CD4-positive, alpha-beta T cell treated with Interleukin-4 for 4 hours (primary cell): ENCODE measurements at regions not wholly inside any gene's neighbourhood (a gene's known extent, or its start where the extent isn't known, plus 50 kb on each side); places are given as distances from the start of the nearest gene placed in this dataset.

Source experiments
- DNase-seq: peaks from one replicate; pipeline ENCODE4 v3.0.0-alpha.2; 2020

DNA sequence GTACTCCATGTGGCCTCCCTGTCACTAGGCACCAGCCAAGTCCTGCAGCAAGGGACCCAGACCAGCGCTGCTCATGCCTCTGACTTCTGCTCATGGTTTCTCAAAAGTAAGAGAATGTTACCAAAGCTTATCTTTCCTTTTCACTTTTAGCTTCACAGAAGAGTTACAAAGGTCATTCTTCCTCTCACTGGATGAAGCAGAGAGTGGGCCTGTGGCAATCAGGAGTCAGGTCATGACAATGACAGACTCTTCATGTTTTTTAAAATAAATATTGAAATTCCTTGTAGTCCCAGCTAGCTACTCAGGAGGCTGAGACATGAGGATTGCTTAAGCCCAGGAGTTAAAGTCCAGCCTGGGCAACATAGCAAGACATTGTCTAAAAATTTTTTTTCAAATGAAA, 126.1 kb downstream of the OSR1 start:
- no peak for DNase-seq

GRCh38 chr2:19231625-19232024, 126.8 kb downstream of the OSR1 start:
- DNase-seq = no peak

DNA sequence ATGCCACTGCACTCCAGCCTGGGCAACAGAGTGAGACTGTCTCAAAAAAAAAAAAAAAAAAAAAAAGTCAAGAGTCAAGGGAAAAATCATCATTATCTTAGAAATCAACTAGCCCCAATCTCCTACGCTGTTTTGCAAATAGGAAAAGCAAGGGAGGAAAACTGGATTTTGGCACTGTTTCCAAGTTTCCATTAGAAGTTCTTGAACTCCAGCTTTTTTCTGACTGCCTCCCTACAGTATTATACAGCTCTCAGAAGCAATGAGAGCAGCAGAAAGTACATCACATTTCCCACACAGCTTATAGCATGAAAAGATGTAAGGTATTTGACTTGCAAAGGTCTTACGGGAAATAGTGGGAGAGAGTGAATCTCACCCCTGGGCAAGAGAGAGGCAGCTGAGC, 127.8 kb downstream of the OSR1 start:
- DNase-seq = no peak

DNA sequence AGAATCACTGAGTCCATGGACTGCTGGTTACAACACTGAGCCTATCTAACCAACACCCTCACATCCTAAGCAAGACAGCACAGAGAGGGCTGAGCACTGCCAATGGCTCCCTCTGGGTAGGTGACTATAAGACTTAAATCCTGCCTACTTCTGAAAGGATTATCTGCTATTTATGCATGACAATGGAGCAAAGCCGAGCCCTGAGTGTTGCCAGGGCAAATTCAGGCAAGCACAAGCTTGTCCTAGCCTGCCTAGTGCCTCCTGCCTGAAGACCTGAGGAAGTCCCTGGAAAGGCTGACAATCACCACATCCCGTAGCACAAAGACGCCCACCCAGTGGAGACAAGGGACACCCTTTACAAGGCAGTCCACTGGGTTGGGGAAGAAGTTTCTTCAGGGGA, 129.7 kb downstream of the OSR1 start:
- no peak for DNase-seq

GRCh38 chr2:19228181-19228593, 130.2 kb downstream of the OSR1 start:
- no peak for DNase-seq

DNA sequence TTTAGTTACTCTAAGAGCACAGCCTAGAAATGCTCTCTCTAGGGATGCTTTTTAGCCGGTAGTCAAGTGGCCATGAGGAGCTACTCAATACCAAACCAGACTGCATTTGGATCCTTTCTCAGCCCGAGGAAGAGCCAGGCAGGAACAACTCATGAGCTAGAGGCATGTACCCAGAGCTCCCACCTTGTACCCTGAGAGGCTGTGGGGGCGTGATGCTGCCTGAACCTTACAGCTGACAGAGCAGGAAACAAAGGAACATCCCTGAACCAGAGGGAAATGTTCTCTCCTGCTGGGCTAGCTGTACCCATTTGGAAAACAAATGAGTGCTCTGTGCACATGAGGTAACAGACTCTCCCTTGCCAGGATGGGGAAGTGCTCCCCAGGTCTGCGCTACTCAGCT, 131.6 kb downstream of the OSR1 start:
- no peak for DNase-seq

DNA sequence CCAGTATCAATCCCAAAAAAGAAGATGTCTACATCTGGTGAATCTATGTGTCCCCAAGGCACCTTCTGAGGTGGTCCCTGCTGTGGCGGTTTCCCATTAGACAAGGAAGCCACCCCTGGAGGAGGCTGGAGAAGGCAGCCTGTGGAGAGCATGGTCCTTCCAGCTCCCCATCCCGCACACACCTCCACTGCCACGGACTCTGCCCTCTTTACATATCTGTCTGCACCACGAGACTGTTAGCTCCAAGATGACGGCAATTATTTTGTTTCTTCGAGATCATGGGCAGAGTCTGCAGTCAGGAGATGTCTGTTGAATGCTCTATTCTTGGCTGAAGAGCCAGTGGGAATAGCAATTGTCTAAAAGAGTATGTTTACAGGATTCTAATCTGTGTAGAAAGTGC, 132.0 kb downstream of the OSR1 start:
- DNase-seq = no peak

GRCh38 chr2:19225931-19226330, 132.5 kb downstream of the OSR1 start:
- DNase-seq = no peak

DNA sequence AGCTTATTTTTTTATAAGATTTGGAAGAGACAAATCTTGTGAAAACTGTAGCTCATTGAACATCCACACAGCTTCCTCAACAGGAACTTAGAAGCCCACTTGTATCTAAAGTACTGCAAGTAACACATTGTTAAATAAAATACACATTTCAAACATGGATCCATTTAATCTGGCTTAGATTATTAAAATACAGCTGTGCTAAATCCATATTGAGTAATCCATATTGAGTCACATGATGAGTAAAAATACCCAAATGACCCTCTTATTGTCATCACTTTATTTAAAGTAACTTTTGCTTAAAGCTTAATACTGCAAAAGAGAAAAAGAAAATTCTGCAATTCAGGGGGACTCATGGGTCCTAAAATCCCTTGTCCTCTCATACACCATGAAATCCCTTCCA, 133.3 kb downstream of the OSR1 start:
- no peak for DNase-seq

DNA sequence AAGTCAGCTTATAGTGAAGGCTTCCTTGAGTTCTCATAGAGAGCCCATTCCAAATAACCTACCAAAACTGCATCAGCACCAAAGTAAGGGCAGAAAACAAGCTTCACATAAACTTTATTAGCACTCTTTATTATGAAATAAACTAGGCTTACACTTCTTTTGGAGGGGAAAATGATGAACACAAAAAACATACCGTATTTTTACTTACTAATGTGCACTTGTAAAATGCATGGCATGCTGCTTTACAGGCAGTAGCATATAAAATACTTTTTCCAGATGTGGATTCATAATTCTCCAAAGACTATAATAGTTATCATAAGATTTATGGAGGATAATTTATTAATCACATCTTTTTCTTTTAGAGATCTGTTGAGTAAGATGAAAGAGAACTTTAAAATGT, 133.9 kb downstream of the OSR1 start:
- no peak for DNase-seq

DNA sequence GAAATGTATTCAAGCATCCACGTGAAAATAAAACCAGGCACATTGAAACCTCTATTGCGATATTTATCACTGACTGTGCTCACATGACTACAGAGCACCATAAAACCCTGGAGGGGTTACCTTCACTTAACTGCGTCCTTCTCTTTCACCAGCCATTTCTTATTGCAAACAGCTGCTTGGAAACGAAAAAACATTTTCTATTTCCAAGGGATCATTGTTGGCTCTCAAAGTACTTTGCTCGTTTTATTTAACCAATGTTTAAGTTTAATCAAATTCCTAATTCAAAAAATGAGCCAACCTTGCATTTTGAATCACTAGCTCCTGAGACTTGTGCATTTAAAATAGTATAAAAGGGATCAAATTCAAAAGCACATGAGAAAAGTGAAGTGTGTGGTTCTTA, 134.4 kb downstream of the OSR1 start:
- DNase-seq = no peak

DNA sequence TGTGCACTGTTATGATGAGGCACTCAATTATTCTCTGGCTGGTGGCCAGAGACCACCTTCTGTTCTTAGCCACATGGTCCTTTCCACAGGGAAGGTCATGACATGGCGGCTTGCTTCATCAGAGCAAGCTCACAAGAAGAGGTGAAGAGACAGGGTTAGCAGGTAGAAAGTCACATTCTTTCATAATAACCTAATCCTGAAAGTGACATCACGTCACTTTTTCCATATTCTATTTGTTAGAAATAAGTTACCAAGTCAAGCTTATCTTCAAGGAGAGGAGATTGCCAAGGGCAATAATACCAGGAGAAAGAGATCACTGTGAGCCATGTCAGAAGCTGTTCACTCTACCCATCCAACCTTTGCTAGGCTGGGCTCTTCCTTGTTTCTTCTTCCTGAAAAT, 139.4 kb downstream of the OSR1 start:
- no peak for DNase-seq

GRCh38 chr2:19218166-19218565, 140.3 kb downstream of the OSR1 start:
- no peak for DNase-seq

DNA sequence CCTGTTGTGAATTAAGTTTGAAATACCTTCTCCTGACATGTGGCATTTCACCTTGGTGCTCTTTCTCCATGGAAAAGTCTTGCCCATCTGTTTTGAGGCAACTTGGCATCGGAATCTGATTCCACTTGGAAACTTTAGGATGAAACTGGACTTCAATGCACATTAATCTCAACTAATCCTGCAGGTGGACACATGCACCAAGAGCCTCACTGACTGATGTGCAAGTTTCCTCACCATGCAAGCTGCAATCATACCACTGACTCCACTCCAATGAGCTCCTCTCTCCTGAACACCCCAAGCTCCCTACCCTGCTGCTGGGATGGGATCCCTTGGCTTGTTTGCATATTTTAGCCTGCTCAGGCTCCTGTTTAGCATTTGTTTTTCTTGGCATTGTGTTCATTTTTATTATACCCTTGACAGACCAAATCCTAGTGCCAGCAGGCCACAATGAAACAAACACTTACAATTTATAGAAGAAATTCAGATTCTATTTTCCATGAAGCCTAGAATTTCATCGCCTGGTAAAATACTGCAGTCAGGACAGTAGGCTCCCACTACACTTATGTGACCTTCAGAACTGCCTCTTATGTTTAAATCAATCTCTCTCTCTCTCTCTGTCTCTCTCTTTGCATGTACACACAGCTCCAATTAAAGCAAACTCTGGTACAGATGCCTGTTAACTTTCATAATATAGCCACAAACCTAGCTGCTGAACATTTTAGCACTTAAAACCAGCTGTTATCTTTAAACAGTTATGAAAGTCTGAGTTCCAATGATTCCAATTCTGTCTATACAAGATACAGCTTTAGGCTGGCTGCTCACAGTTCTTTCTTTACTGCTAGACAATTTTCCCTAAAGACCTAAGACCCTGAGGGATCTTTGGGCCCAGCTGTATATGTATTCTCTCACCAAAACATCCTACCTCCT, 141.5 kb downstream of the OSR1 start:
- no peak for DNase-seq

- no peak for DNase-seq
Observed at GRCh38 chr2:19216238-19216637, 142.2 kb downstream of the OSR1 start.

DNA sequence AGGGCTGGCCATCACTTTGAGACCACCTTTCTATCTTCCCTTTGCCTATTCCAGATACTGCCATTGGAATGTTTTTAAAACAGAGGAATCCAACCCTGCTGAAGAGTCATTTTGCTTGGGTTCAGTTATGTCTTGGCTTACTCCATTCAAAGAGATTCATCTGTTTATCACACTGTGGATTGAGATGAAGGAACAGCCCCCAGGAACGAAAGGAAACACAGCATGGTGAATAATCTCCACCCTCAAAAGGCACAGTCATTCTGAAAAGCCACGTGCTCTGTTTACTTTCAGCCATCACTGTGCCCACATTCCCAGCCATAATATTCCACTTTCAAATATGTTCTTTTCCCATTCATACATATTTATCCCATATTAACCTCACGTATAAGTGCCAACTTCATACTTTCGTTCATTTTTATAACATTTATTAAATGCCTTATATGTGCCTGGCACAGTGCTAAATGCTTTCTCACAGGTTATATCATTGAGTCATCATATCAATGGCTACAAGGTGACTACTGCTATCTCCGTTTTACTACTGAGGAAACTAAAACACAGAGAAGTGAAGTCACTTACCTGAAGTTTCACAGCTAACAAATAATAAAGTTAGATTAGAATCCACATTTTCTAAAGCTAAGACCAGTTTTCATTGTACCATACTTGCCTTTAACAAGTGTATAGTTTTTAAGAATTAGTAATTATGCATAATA, 143.6 kb downstream of the OSR1 start:
- no peak for DNase-seq

DNA sequence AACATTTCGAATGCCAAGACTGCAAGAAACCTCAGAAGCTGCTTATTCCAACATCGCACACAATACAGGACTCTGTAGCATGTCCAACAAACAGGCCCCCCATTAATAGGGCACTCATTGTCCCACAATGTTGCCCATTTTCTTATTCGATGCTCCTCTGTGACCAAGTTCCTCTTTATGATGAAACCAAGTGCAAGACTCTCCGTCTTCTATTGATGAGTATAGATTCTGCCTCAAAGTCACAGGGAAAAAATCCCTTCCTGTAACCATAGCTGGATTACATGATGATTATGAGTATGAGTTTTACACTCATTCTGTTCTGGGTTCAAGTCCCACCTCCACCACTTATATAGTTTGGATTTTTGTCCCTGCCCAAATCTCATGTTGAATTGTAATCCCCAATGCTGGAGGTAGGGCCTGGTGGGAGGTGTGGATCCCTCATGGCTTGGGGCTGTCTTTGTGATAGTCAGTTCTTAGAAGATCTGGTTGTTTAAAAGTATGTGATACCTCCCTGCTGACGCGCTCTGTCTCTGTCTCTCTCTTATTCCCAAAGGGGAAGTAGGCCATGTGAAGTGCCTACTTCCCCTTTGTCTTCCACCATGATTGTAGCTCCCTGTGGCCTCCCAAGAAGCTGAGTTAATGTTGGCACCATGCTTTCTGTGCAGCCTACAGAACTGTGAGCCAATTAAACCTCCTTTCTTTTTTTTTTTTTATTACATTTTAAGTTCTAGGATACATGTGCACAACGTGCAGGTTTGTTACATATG, 148.7 kb downstream of the OSR1 start:
- no peak for DNase-seq

GRCh38 chr2:19208479-19209199, 149.8 kb downstream of the OSR1 start:
- DNase-seq = no peak

DNA sequence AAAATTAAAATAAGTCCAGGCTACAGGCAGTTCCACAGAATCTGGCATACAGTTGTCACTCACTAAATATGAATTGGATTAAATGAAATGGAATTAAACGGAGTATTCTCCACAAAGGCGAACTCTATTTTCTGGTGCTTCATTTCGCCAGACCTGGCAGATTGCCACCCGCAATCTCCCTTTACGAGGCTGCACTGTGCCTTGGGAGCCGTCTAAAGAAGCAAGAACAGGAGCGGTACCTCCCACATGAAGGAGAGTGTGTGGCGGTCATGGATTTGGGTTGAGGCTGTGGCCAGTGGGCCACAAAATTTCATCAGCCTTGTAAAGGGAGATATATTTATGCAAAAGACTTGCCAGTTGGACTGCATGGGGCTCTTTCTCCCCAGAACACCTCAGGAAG, 151.0 kb downstream of the OSR1 start:
- no peak for DNase-seq

- no peak for DNase-seq
Observed at GRCh38 chr2:19205983-19206533, 152.4 kb downstream of the OSR1 start.

GRCh38 chr2:19203866-19204265, 154.6 kb downstream of the OSR1 start:
- no peak for DNase-seq

- no peak for DNase-seq
Observed at GRCh38 chr2:19201911-19202462, 156.4 kb downstream of the OSR1 start.
